ENCODE measurements at regions not wholly inside any gene's neighbourhood (a gene's known extent, or its start where the extent isn't known, plus 50 kb on each side); places are given as distances from the start of the nearest gene placed in this dataset.

- DNase-seq: no peak
Observed at GRCh38 chr3:159887168-159887567, 101.5 kb upstream of the IL12A start.

GRCh38 chr3:159887911-159888310 lies 100.7 kb upstream of the IL12A start:
- no peak for DNase-seq

- DNase-seq: no peak
Observed at GRCh38 chr3:159892171-159892795, 96.4 kb upstream of the IL12A start.

GRCh38 chr3:159892801-159893200 lies 95.8 kb upstream of the IL12A start:
- no peak for DNase-seq

DNA sequence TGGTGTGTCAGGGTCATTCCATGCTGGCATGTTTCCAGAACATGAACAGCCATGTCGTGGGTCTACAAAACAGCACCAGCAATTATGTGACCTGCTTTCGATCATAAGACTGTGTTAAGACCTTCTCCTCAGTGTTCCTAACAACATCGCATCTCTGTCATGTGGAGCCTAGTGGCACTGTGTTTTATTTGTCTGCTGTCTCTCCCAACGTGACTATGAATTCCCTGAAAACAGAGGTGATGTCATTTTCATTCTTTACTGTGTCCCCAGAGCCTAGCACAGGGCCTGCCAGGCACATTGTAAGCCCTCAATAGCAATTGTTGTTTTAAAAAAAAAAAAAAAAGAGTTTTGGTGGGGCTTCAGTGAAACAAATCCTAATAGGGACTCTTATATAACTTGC lies 94.2 kb upstream of the IL12A start:
- DNase-seq: no peak

GRCh38 chr3:159895430-159895829 lies 93.2 kb upstream of the IL12A start:
- DNase-seq: no peak

- DNase-seq: no peak
Observed at GRCh38 chr3:159896543-159896942, 92.1 kb upstream of the IL12A start.

GRCh38 chr3:159897331-159898075 lies 91.1 kb upstream of the IL12A start:
- DNase-seq: no peak

DNA sequence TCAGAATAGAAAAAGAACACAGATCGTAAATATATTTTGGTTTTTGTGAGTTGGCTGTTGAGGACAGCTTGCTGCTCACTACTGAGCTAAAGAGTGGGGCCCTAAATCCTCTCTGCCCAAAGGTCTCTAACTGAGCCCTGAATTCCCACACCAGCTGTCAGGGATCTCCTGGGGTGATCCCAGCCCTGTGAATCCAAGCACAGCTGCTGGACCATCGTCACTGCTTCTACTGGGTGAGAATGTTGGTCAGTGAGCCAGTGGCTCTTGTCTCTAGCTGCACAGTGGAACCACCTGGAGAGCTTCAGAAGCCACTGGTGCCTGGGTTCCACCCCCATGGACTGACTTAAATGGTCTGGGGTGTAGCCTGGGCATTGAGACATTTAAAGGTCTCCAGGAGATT lies 90.5 kb upstream of the IL12A start:
- no peak for DNase-seq

DNA sequence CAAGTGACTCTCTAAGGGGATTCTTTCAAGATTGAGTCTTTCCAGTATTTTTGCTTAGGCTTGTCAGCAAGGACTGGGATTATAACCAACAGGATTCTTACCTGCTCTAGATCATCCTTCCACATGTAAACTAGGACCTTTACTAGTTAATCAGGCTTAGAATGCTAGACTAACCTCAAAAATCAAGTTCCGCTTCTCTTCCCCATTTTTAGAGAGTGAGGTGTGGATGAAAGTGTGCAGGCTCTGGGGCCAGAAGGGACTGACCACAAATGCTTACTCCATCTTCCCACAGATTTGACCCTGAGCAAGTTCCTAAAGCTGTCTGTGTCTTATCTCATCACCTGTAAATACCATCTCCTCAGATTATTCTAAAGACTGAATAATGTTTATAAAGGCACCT lies 89.5 kb upstream of the IL12A start:
- DNase-seq: no peak

DNA sequence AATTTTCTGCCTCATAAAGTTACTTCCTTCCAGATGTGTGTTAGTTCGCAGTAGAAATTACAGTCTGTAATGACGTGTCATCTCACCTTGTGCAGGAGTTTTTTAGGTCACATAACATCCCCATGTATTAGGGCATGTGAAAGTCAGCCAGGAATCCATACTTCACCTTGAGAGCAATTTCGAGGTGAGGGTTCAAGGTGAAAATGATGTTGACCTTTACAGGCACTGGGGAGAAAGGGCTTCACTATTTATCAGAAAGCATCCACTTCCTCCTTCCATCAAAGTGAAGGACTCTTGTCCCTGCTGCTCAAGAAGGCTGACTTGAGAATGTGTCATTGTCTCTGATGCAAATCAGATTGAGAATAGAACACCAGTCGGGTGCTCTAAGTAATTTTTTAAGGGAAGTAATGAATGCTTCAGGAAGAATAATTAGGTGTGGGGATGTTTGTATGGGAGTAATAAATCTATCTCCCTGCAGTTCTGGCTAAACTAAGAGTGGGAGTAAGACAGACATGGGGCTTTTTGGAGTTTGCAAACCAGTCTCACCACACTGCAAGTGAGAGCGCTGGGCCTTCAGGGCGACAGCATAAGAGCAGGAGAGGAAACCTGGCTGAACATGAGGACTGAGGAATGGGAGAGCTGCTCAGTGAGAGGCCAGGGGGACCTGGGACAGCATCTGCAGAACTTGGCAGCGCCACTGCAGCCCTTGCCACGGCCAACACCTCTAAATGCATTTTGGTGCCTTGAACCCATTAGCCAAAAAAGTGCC lies 85.9 kb upstream of the IL12A start:
- DNase-seq: no peak

GRCh38 chr3:159904455-159904854 lies 84.2 kb upstream of the IL12A start:
- DNase-seq: no peak

GRCh38 chr3:159904911-159905310 lies 83.7 kb upstream of the IL12A start:
- no peak for DNase-seq

- no peak for DNase-seq
Observed at GRCh38 chr3:159907828-159908227, 80.8 kb upstream of the IL12A start.

DNA sequence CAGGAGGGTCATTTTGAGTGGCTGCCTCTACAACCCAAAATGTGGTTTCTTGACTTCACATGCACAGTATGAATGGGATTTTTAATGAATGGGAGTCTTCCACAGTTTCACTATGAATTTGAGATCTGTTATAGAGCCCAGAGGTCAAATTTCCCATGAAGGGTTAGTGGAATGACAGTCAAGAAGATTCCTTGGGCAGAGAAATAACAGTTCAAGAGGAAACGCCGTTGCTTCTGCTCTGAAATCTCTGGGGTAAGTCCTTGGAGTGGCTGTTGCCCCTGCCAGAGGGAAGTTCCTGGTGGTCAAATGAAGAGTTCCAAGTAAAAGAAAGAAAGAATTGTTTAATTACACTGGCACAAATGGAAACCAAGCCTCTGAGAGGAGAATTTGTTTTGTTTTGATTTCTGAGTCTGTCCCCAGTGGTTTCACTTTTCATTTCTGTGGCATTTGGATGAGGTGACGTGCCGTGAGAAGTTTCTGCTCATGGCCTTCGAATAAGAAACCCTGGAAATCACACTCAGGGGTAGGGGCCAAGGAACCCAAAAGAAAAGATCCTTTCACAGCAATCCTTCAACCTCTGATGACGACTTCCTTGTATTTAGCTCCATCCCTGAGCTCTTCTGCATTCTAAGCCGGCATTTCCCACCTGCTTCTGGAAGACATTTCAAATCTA lies 77.5 kb upstream of the IL12A start:
- no peak for DNase-seq

DNA sequence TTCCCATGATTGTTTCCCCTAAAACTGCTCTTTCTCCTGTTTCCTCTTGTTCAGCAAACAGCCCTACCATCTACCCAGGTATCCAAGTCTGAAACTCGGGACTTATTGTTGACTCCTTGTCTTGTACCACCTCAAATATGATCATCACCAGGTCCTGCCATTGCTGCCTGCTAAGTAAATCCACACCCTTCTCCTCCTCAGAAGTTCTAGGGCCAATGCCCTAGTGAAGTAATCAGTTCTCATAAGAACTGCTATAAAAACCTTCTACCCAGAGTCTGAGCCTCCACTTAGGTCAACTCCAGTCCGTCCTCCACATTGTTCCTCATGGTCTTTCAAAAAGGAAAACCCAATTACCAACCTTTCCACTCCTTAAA lies 77.0 kb upstream of the IL12A start:
- no peak for DNase-seq

DNA sequence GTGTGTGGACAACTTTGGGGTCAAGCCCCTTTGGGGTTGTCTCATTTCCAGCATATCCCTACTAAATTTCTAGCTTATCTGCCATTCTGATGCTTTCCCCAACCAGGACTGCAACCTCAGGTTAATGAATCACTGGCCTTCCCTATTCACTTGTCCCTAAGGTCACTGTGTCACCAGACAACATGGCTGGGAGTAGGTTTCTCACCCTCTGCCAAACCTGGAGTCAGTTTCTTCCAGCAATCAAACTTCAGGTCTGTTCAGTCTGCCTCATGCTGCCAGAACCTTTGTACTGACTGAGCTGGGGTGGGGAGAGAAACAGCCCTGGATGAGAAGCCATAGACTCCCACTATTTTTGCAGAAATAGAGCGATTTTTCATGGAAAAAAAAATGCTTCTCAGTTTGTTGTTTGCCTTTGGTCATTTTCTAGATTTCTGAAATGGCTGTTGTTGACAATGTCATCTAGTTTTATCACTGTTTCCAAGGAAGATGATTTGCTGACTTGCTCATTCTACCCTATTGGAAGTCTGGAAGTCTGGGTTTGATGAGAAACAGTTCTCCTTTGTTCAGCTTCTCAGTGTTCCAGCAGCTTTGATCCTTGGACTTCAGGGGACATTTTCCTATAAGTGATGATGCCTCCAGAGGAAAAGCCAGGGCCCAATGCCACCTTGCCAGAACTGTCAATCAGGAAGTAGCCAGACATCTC lies 74.8 kb upstream of the IL12A start:
- no peak for DNase-seq

DNA sequence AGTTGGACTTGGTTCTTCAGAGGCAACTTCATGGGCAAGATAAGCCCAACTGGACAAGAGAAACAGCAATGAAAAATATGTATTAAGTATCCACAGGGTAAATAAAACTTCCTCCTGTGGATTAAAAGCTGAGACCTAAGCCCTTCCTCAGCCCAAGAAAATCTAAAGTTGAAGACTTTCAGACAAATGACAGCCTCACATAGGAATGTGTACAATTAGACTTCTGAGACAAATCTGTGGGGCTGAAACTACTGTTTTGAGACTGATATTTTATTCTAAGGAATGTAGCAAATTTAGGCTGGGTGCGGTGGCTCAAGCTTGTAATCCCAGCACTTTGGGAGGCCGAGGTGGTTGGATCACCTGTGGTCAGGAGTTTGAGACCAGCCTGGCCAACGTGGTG lies 74.2 kb upstream of the IL12A start:
- no peak for DNase-seq

DNA sequence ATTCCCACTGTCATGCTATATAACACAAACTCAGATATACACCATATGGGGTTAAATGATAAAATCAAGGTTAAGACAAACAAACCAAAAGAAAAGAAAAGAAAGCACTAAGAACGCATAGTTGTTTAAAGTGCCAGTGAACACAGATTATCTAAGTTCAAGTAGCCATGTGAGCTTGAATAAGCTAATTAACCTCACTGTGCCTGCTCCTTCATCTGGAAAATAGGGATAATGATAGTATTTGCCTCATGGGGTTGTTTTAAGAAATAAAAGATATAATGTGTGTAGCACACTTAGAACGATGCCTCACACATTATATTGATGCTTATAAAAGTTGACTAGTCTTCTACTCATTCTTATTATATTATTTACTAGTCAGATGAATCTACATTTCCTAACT lies 72.6 kb upstream of the IL12A start:
- no peak for DNase-seq

DNA sequence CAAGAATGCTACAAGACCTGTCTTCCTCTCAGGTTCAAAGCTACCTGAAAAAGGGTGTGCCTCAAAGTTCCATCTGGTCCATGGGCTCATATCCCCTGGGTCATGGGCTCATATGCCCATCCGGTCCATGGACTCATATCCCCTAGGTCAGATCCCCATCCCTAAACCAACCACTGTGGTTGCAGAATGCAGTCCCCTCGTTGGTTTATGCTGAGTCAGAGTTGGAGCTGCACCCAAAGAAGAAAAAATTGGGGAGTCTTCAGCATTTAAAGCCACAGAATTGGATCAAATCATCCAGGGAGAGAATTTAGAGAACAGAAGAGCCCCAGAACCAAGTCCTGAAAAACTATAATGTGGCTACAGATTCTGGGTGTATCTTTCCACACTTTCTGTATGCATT lies 71.5 kb upstream of the IL12A start:
- DNase-seq: no peak

DNA sequence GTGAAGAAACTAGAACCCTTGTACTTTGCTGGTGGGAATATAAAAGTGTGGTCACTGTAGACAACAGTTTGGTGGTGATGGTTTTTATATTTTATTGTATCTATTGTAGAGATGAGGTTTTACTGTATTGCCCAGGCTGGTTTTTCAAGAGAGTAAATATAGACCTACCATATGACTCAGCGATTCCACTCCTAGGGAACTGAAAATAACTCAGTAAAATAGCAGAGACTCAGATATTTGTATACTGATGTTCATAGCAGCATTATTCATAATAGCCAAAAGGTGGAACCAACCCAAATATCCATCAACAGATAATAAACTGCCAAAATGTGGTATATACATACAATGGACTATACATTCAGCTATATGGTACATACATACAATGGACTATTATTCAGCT lies 68.8 kb upstream of the IL12A start:
- no peak for DNase-seq

GRCh38 chr3:159922193-159922840 lies 66.3 kb upstream of the IL12A start:
- no peak for DNase-seq

Measured in stimulated activated CD4-positive, alpha-beta T cell treated with anti-CD3 and anti-CD28 coated beads, Interleukin-2, amount 100 ng/mL, for 24 hours (primary cell).